IMR-90 (cell line): ENCODE measurements at regions not wholly inside any gene's neighbourhood (a gene's known extent, or its start where the extent isn't known, plus 50 kb on each side); places are given as distances from the start of the nearest gene placed in this dataset.

Source experiments
- ATAC-seq: fragments of 200-7000 bp; cut with Tn5 transposase; 2 replicates; pipeline ENCODE4 v1.9.1; 2020; ENCODE audit warnings: low read depth, mild to moderate bottlenecking, moderate library complexity
- BruUV-seq: library from RNA; stranded (reverse); fragments of 400-500 nt; replicated peaks from 2 replicates; lab custom pipeline; 2021; lab: Mats Ljungman, UMichigan
- CTCF ChIA-PET: fragments of 300-600 bp; formaldehyde crosslinking; extraction: SDS; loops from one replicate; lab custom pipeline; 2021; ENCODE audit warnings: antibody characterized with exemption; lab: Yijun Ruan, JAX
- POLR2A ChIA-PET: fragments of 300-600 bp; sonication (Branson Sonifier 250); formaldehyde crosslinking; loops from one replicate; lab custom pipeline; 2022; ENCODE audit warnings: antibody characterized with exemption; ENCODE audit not compliant: unreplicated experiment; lab: Charles Lee
- DNase-seq: peaks from one replicate; pipeline ENCODE4 v3.0.0; 2013
- H2AFZ ChIP-seq: replicated peaks from 2 replicates; pipeline ENCODE3; 2013; ENCODE audit warnings: low read length, mild to moderate bottlenecking; ENCODE audit not compliant: poor library complexity
- H2AK5ac ChIP-seq: 2 replicates; pipeline ENCODE4 v1.6.1; 2013; ENCODE audit warnings: low read depth, low read length, inconsistent platforms
- H2AK9ac ChIP-seq: replicated peaks from 2 replicates; pipeline ENCODE3; 2013; ENCODE audit warnings: mild to moderate bottlenecking, low read depth, low read length, moderate library complexity; ENCODE audit not compliant: poor library complexity
- H2BK120ac ChIP-seq: 2 replicates; pipeline ENCODE4 v1.6.1; 2013; ENCODE audit warnings: low read depth, low read length, inconsistent platforms
- H2BK15ac ChIP-seq: 3 replicates; pipeline ENCODE4 v1.6.1; 2013; ENCODE audit warnings: low read depth, low read length, inconsistent platforms
- H2BK20ac ChIP-seq: 2 replicates; pipeline ENCODE4 v1.6.1; 2013; ENCODE audit warnings: low read depth, mild to moderate bottlenecking, inconsistent platforms, low read length, moderate library complexity
- H2BK5ac ChIP-seq: 2 replicates; pipeline ENCODE4 v1.6.1; 2013; ENCODE audit warnings: mild to moderate bottlenecking, low read depth, low read length, inconsistent platforms; ENCODE audit not compliant: poor library complexity, severe bottlenecking
- H3K14ac ChIP-seq: replicated peaks from 2 replicates; pipeline ENCODE4 v1.6.1; 2013; ENCODE audit warnings: low read depth, low read length, inconsistent platforms
- H3K18ac ChIP-seq: 2 replicates; pipeline ENCODE4 v1.6.1; 2013; ENCODE audit warnings: low read depth, low read length, control low read depth
- H3K23ac ChIP-seq: 2 replicates; pipeline ENCODE4 v1.6.1; 2013; ENCODE audit warnings: low read depth, low read length, inconsistent platforms
- H3K27ac ChIP-seq: 2 replicates; pipeline ENCODE4 v1.5.1; 2013; ENCODE audit warnings: mild to moderate bottlenecking, control low read depth, low read length; ENCODE audit not compliant: insufficient read depth
- H3K27me3 ChIP-seq: 2 replicates; pipeline ENCODE4 v1.6.1; 2013; ENCODE audit warnings: low read length; ENCODE audit not compliant: control insufficient read depth, insufficient read depth
- H3K36me3 ChIP-seq: 2 replicates; pipeline ENCODE4 v1.6.1; 2013; ENCODE audit warnings: low read length, mixed read lengths; ENCODE audit not compliant: control insufficient read depth, insufficient read depth
- H3K4ac ChIP-seq: 2 replicates; pipeline ENCODE4 v1.6.1; 2013; ENCODE audit warnings: low read depth, low read length, inconsistent platforms
- H3K4me1 ChIP-seq: 2 replicates; pipeline ENCODE4 v1.6.1; 2013; ENCODE audit warnings: low read length, mixed read lengths; ENCODE audit not compliant: control insufficient read depth, insufficient read depth
- H3K4me2 ChIP-seq: 2 replicates; pipeline ENCODE4 v1.6.1; 2013; ENCODE audit warnings: low read depth, mild to moderate bottlenecking, control low read depth, low read length, moderate library complexity
- H3K4me3 ChIP-seq: 2 replicates; pipeline ENCODE4 v1.5.1; 2013; ENCODE audit warnings: low read depth, mild to moderate bottlenecking, control low read depth, low read length, moderate library complexity; ENCODE audit not compliant: insufficient read depth
- H3K56ac ChIP-seq: 2 replicates; pipeline ENCODE4 v1.6.1; 2013; ENCODE audit warnings: low read length, inconsistent platforms; ENCODE audit not compliant: insufficient read depth; ENCODE audit errors: extremely low read depth
- H3K79me1 ChIP-seq, 2 experiments: 2 replicates each; pipeline ENCODE4 v1.6.1; 2013; ENCODE audit warnings: low read length in 2 of 2, inconsistent platforms in 1 of 2, low read depth in 1 of 2
- H3K9ac ChIP-seq: 2 replicates; pipeline ENCODE4 v1.6.1; 2013; ENCODE audit warnings: low read depth, low read length, control low read depth
- H3K9me1 ChIP-seq: 2 replicates; pipeline ENCODE4 v1.6.1; 2013; ENCODE audit warnings: low read length, inconsistent platforms; ENCODE audit not compliant: insufficient read depth
- H3K9me3 ChIP-seq: 2 replicates; pipeline ENCODE4 v1.6.1; 2013; ENCODE audit warnings: low read length; ENCODE audit not compliant: control insufficient read depth, insufficient read depth
- H4K20me1 ChIP-seq: 2 replicates; pipeline ENCODE4 v1.6.1; 2013; ENCODE audit warnings: low read length, inconsistent platforms; ENCODE audit not compliant: insufficient read depth
- H4K5ac ChIP-seq: 2 replicates; pipeline ENCODE4 v1.6.1; 2013; ENCODE audit warnings: mild to moderate bottlenecking, low read depth, low read length, control low read depth
- H4K8ac ChIP-seq, 2 experiments: 2 replicates each; pipeline ENCODE4 v1.6.1; 2013; ENCODE audit warnings: low read depth in 2 of 2, low read length in 2 of 2, control low read depth in 1 of 2, inconsistent platforms in 1 of 2
- H4K91ac ChIP-seq: 2 replicates; pipeline ENCODE4 v1.6.1; 2013; ENCODE audit warnings: low read depth, low read length, inconsistent platforms; ENCODE audit not compliant: insufficient read depth
- CEBPB ChIP-seq: IDR thresholded peaks from 2 replicates; pipeline ENCODE4 v1.6.1; 2012; ENCODE audit warnings: low read depth, low read length, improper control_type of control experiment
- CHD1 ChIP-seq: IDR thresholded peaks from 2 replicates; pipeline ENCODE4 v1.6.1; 2012; ENCODE audit warnings: low read depth, low read length, improper control_type of control experiment
- FOS ChIP-seq: fragments of 150-350 bp; IDR thresholded peaks from 2 replicates; pipeline ENCODE4 v1.6.1; 2016; ENCODE audit warnings: low read depth, low read length
- MAFK ChIP-seq: IDR thresholded peaks from 2 replicates; pipeline ENCODE4 v1.6.1; 2012; ENCODE audit warnings: low read depth, low read length, improper control_type of control experiment
- MAZ ChIP-seq: IDR thresholded peaks from 2 replicates; pipeline ENCODE4 v1.6.1; 2012; ENCODE audit warnings: low read depth, mild to moderate bottlenecking, low read length, improper control_type of control experiment, moderate library complexity, borderline replicate concordance
- MXI1 ChIP-seq: IDR thresholded peaks from 2 replicates; pipeline ENCODE4 v1.6.1; 2012; ENCODE audit warnings: low read depth, mild to moderate bottlenecking, low read length, moderate library complexity, borderline replicate concordance
- NFE2L2 ChIP-seq: fragments of 150-350 bp; IDR thresholded peaks from 2 replicates; pipeline ENCODE4 v1.6.1; 2016; ENCODE audit warnings: low read depth, mild to moderate bottlenecking, low read length
- POLR2A ChIP-seq: IDR thresholded peaks from 2 replicates; pipeline ENCODE4 v1.6.1; 2012; ENCODE audit warnings: mild to moderate bottlenecking, low read depth, low read length
- RAD21 ChIP-seq: IDR thresholded peaks from 2 replicates; pipeline ENCODE4 v1.6.1; 2012; ENCODE audit warnings: low read length, improper control_type of control experiment
- RCOR1 ChIP-seq: IDR thresholded peaks from 2 replicates; pipeline ENCODE4 v1.6.1; 2012; ENCODE audit warnings: mild to moderate bottlenecking, low read length, improper control_type of control experiment; ENCODE audit not compliant: insufficient replicate concordance
- RFX5 ChIP-seq: IDR thresholded peaks from 2 replicates; pipeline ENCODE4 v1.8.0; 2012; ENCODE audit warnings: low read depth, mild to moderate bottlenecking, low read length, moderate library complexity
- SMC3 ChIP-seq: fragments of 150-350 bp; IDR thresholded peaks from 2 replicates; pipeline ENCODE4 v1.6.1; 2016; ENCODE audit warnings: low read depth, mild to moderate bottlenecking, antibody characterized with exemption, low read length, moderate library complexity
- WGBS, 2 experiments: methylation state at CpG; one replicate each; pipeline versions ENCODE4 v1.1.5 to v1.1.7; 2013; ENCODE audit warnings: missing lambda C conversion rate in 2 of 2; ENCODE audit not compliant: insufficient read length in 1 of 2; ENCODE audit errors: extremely low coverage in 2 of 2; 5-methylcytosine and 5-hydroxymethylcytosine counted together
- dilution Hi-C: fragments of 300-500 bp; cut with HindIII; formaldehyde crosslinking; loops from one replicate; pipeline ENCODE4 v1.14.3; 2018; ENCODE audit warnings: low sequenced_read_pairs; ENCODE audit not compliant: unreplicated experiment
- in situ Hi-C: fragments of 300-500 bp; cut with MboI; formaldehyde crosslinking; loops from 3 replicates; pipeline ENCODE4 v1.14.3; 2019; ENCODE audit warnings: low sequenced_read_pairs, inconsistent platforms, mixed read lengths
- intact Hi-C: fragments of 100-400 bp; cut with micrococcal nuclease; formaldehyde crosslinking; loops from 2 replicates; pipeline ENCODE4 v1.10.0; 2022
- TF ChIP-seq, protein P1 (sequence below): conservative IDR thresholded peaks from 2 replicates; pipeline ENCODE4 v1.5.1; 2012; ENCODE audit warnings: mild to moderate bottlenecking, low read depth, low read length, improper control_type of control experiment
- TF ChIP-seq, protein P2 (sequence below): fragments of 150-350 bp; IDR thresholded peaks from 2 replicates; pipeline ENCODE4 v1.6.1; 2017; ENCODE audit warnings: mild to moderate bottlenecking, antibody characterized with exemption, low read length, low read depth
- TF ChIP-seq, protein P3 (sequence below): fragments of 150-350 bp; IDR thresholded peaks from 2 replicates; pipeline ENCODE4 v1.6.1; 2016; ENCODE audit warnings: low read depth, mild to moderate bottlenecking, low read length, moderate library complexity, borderline replicate concordance

DNA sequence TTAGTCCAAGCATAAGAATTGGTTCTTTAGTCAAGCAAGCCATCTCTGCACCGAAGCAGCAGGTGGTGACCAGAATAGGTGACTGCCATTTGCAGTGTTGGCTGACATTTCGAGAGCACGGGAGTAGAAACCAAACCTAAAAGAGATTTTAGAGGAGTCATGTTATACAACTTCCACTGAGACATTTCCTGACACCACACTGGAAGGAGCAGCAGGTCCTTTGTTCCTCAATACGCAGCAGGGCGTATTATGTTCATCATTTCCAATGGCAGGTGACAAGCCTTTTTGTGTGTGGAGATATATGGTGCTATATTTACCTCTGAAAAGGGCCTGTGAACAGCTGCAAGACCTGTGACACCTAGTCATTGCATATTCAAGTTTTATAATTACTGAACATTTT is 418.8 kb upstream of the NETO1 start:
- Histone ChIP-seq H3K27me3 (no peaks in the 10 kb centered on the region), H3K4me2 (no peak overlapping the region), H3K79me1 (no peaks in the 10 kb centered on the region), H3K4me1 (no peaks in the 10 kb centered on the region), H3K18ac (no peak overlapping the region), H2BK120ac (no peak overlapping the region), H3K27ac (no peak overlapping the region), H2AFZ (no peak overlapping the region), H3K14ac (no peak overlapping the region), H4K5ac (no peak overlapping the region), H3K9me3 (no peaks in the 10 kb centered on the region), H2AK5ac (no peak overlapping the region), H4K91ac (no peak overlapping the region), H4K20me1 (no peaks in the 10 kb centered on the region), H2AK9ac (no peak overlapping the region), H3K23ac (no peak overlapping the region), H3K36me3 (no peaks in the 10 kb centered on the region), H3K56ac (no peak overlapping the region), H2BK5ac (no peak overlapping the region), H2BK20ac (no peak overlapping the region), H3K4ac (no peak overlapping the region), H4K8ac (no peak overlapping the region), H3K9ac (no peak overlapping the region), H3K9me1 (no peaks in the 10 kb centered on the region), H2BK15ac (no peak overlapping the region), H3K4me3 (no peak overlapping the region)
- CTCF ChIA-PET, result no interaction called here
- no peak for ATAC-seq
- dilution Hi-C loops (no loop called here), intact Hi-C loops (no loop called here), in situ Hi-C loops (no loop called here)
- TF ChIP-seq MXI1 (no peak), POLR2A (no peak), MAZ (no peak), CEBPB (no peak), RCOR1 (no peak), NFE2L2 (no peak), MAFK (no peak), SMC3 (no peak), FOS (no peak), RFX5 (no peak), RAD21 (no peak), CHD1 (no peak)
- TF ChIP-seq, protein P1, sequence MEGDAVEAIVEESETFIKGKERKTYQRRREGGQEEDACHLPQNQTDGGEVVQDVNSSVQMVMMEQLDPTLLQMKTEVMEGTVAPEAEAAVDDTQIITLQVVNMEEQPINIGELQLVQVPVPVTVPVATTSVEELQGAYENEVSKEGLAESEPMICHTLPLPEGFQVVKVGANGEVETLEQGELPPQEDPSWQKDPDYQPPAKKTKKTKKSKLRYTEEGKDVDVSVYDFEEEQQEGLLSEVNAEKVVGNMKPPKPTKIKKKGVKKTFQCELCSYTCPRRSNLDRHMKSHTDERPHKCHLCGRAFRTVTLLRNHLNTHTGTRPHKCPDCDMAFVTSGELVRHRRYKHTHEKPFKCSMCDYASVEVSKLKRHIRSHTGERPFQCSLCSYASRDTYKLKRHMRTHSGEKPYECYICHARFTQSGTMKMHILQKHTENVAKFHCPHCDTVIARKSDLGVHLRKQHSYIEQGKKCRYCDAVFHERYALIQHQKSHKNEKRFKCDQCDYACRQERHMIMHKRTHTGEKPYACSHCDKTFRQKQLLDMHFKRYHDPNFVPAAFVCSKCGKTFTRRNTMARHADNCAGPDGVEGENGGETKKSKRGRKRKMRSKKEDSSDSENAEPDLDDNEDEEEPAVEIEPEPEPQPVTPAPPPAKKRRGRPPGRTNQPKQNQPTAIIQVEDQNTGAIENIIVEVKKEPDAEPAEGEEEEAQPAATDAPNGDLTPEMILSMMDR, result no peak
- TF ChIP-seq, protein P2, sequence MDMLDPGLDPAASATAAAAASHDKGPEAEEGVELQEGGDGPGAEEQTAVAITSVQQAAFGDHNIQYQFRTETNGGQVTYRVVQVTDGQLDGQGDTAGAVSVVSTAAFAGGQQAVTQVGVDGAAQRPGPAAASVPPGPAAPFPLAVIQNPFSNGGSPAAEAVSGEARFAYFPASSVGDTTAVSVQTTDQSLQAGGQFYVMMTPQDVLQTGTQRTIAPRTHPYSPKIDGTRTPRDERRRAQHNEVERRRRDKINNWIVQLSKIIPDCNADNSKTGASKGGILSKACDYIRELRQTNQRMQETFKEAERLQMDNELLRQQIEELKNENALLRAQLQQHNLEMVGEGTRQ, result no peak
- TF ChIP-seq, protein P3, sequence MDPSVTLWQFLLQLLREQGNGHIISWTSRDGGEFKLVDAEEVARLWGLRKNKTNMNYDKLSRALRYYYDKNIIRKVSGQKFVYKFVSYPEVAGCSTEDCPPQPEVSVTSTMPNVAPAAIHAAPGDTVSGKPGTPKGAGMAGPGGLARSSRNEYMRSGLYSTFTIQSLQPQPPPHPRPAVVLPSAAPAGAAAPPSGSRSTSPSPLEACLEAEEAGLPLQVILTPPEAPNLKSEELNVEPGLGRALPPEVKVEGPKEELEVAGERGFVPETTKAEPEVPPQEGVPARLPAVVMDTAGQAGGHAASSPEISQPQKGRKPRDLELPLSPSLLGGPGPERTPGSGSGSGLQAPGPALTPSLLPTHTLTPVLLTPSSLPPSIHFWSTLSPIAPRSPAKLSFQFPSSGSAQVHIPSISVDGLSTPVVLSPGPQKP, result no peak
- WGBS, 2 experiments, result no CpG with 5 or more reads among the region's 5 CpGs
- POLR2A ChIA-PET, result no interaction called here
- BruUV-seq, result no TSS peak
- no peak for DNase-seq
